ENCODE measurements at regions not wholly inside any gene's neighbourhood (a gene's known extent, or its start where the extent isn't known, plus 50 kb on each side); places are given as distances from the start of the nearest gene placed in this dataset.

DNA sequence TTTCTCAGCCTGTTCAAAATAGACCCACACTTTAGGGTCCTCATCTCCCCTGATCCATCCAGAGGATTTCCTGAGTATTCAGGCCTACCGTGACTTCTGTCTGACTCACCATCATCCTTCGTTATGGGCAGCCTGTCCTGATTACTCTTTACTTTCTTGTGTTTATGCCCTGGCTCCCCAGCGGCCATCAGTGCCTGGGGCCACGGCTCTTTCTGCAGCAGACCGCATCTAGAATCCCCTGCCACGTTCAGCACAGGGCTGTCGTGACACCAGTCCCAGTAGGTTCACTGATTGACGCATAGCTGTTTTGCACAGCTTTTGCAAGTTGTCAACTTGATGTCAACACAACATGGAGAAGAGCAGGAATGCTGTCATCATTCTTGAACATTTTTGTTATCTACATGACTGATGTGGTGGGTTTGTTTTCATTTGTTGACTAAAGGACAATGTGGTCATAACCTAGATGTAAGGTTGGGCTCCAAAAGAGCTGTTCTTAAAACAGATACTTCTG, 225.6 kb downstream of the HAUS1 start:
- Mint-ChIP-seq H3K27me3 (ENCODE audit: insufficient read depth, low read depth) (peaks cover 26% of the 10 kb centered on the region), H3K36me3 (no peaks in the 10 kb centered on the region), H3K27ac (no peak overlapping the region), H3K9me3 (no peaks in the 10 kb centered on the region), H3K4me1 (peaks cover 25% of the 10 kb centered on the region), H3K4me3 (no peak overlapping the region)
- peaks cover 29% of the 10 kb centered on the region for H3K27me3 ChIP-seq
- TF ChIP-seq EZH2phosphoT487 (IDR thresholded peaks at IDR 0.05) (no peak), CTCF (IDR thresholded peaks at IDR 0.05) (no peak), EZH2 (IDR thresholded peaks at IDR 0.05) (no peak)
- DNase-seq (ENCODE audit: low spot score), result no peak
- H3K9me3 ChIP-seq (ENCODE audit: low read depth), result no peaks in the 10 kb centered on the region
- H3K9ac ChIP-seq, result no peak overlapping the region
- no peaks in the 10 kb centered on the region for H4K20me1 ChIP-seq (ENCODE audit: low read depth)
- H3K4me1 ChIP-seq, result peaks cover 30% of the 10 kb centered on the region
- no peak overlapping the region for H3K27ac ChIP-seq
- peaks cover 7% of the 10 kb centered on the region for H3K79me2 ChIP-seq (ENCODE audit: low read depth)
- no peak overlapping the region for H2AFZ ChIP-seq (replicated peaks)
- H3K4me2 ChIP-seq, result no peak overlapping the region
- H3K36me3 ChIP-seq, result no peaks in the 10 kb centered on the region
- H3F3A ChIP-seq (ENCODE audit: low read depth), result peaks cover 23% of the 10 kb centered on the region
- no peak overlapping the region for H3K4me3 ChIP-seq

- Mint-ChIP-seq H3K9me3 (no peaks in the 10 kb centered on the region), H3K4me1 (peaks cover 27% of the 10 kb centered on the region), H3K27me3 (ENCODE audit: insufficient read depth, low read depth) (peaks cover 24% of the 10 kb centered on the region), H3K4me3 (no peak overlapping the region), H3K27ac (no peak overlapping the region), H3K36me3 (no peaks in the 10 kb centered on the region)
- H4K20me1 ChIP-seq (ENCODE audit: low read depth), result peaks cover 7% of the 10 kb centered on the region
- H3K36me3 ChIP-seq, result no peaks in the 10 kb centered on the region
- H3K27me3 ChIP-seq, result peaks cover 29% of the 10 kb centered on the region
- peaks cover 26% of the 10 kb centered on the region for H3K4me1 ChIP-seq
- peaks cover 22% of the 10 kb centered on the region for H3K79me2 ChIP-seq (ENCODE audit: low read depth)
- H3K4me3 ChIP-seq, result no peak overlapping the region
- no peak overlapping the region for H2AFZ ChIP-seq (replicated peaks)
- H3K27ac ChIP-seq, result no peak overlapping the region
- peaks cover 34% of the 10 kb centered on the region for H3F3A ChIP-seq (ENCODE audit: low read depth)
- H3K4me2 ChIP-seq, result no peak overlapping the region
- no peaks in the 10 kb centered on the region for H3K9me3 ChIP-seq (ENCODE audit: low read depth)
- TF ChIP-seq EZH2 (IDR thresholded peaks at IDR 0.05), result no peak
- TF ChIP-seq EZH2phosphoT487 (IDR thresholded peaks at IDR 0.05), result no peak
- TF ChIP-seq CTCF (IDR thresholded peaks at IDR 0.05), result no peak
- no peak overlapping the region for H3K9ac ChIP-seq
- DNase-seq (ENCODE audit: low spot score), result no peak
Observed at GRCh38 chr18:46331316-46331715, 227.1 kb downstream of the HAUS1 start.

DNA sequence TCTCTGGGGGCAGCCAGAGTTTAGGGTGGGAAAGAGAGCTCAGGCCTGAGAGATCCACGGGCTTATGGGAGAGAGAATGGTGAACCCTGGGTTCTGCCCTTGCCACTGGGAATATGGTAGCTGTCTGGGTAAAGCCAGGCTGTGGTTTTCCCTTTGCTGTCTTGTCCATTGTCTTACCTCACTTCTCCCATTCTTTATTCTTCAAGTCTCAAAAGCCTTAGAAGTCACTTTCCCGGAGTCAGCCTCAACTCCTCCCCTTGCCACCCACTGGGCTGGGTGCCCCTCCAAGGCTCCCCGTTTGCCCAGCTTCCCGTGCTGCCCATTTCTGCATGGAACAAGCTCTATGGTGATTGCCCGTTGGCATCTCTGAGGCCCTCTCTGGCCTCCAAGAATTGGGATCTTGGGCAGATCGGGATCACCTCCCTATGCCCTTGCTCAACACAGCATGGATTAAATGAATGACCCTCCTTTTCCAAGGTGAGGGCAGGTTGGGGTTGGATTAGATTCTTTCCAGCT, 228.2 kb downstream of the HAUS1 start:
- Histone ChIP-seq H3K27ac (no peak overlapping the region), H3K9ac (no peak overlapping the region), H2AFZ (replicated peaks) (no peak overlapping the region), H3K4me3 (no peak overlapping the region), H3K79me2 (ENCODE audit: low read depth) (peaks cover 33% of the 10 kb centered on the region), H4K20me1 (ENCODE audit: low read depth) (peaks cover 18% of the 10 kb centered on the region), H3F3A (ENCODE audit: low read depth) (peaks cover 44% of the 10 kb centered on the region), H3K36me3 (no peaks in the 10 kb centered on the region), H3K4me2 (peak overlapping the region; percentile 97), H3K4me1 (peaks cover 36% of the 10 kb centered on the region), H3K9me3 (ENCODE audit: low read depth) (no peaks in the 10 kb centered on the region), H3K27me3 (peaks cover 29% of the 10 kb centered on the region)
- no peaks in the 10 kb centered on the region for H3K9me3 Mint-ChIP-seq
- H3K36me3 Mint-ChIP-seq, result no peaks in the 10 kb centered on the region
- peaks cover 37% of the 10 kb centered on the region for H3K4me1 Mint-ChIP-seq
- H3K27me3 Mint-ChIP-seq (ENCODE audit: insufficient read depth, low read depth), result peaks cover 23% of the 10 kb centered on the region
- peak overlapping the region; percentile 86 for H3K4me3 Mint-ChIP-seq
- no peak for DNase-seq (ENCODE audit: low spot score)
- no peak overlapping the region for H3K27ac Mint-ChIP-seq
- TF ChIP-seq CTCF (IDR thresholded peaks at IDR 0.05) (no peak), EZH2 (IDR thresholded peaks at IDR 0.05) (no peak), EZH2phosphoT487 (IDR thresholded peaks at IDR 0.05) (no peak)
